Lung (tissue), 11 donors: ENCODE measurements at regions not wholly inside any gene's neighbourhood (a gene's known extent, or its start where the extent isn't known, plus 50 kb on each side); places are given as distances from the start of the nearest gene placed in this dataset.

Source experiments
- ATAC-seq: fragments of 200-7000 bp; cut with Tn5 transposase; one replicate; pipeline ENCODE4 v1.9.1; 2020; ENCODE audit warnings: moderate number of reproducible peaks; ENCODE audit not compliant: insufficient read depth, low FRiP score
- DNase-seq, 3 donors: peaks; one replicate each; pipeline ENCODE4 v3.0.0-alpha.2; 2013 to 2017
- H3K27ac ChIP-seq, 2 donors: one replicate each; pipeline ENCODE4 v1.5.1; 2013; ENCODE audit warnings: mild to moderate bottlenecking in 2 of 2, moderate library complexity in 2 of 2, control low read depth in 1 of 2, inconsistent platforms in 1 of 2, low read depth in 1 of 2, low read length in 1 of 2
- H3K27me3 ChIP-seq, 3 donors: one replicate each; pipeline ENCODE4 v1.5.1; 2013; ENCODE audit warnings: low read length in 2 of 3; ENCODE audit not compliant: control insufficient read depth in 3 of 3, insufficient read depth in 3 of 3
- H3K36me3 ChIP-seq, 4 donors: one replicate each; pipeline ENCODE4 v1.5.1; 2013; ENCODE audit warnings: low read length in 4 of 4, mild to moderate bottlenecking in 1 of 4, moderate library complexity in 1 of 4; ENCODE audit not compliant: control insufficient read depth in 4 of 4, insufficient read depth in 4 of 4
- H3K4me1 ChIP-seq, 5 donors: one replicate each; pipeline ENCODE4 v1.5.1; 2013; ENCODE audit warnings: low read length in 5 of 5, mild to moderate bottlenecking in 2 of 5, moderate library complexity in 1 of 5; ENCODE audit not compliant: control insufficient read depth in 5 of 5, insufficient read depth in 5 of 5
- H3K4me3 ChIP-seq: one replicate; pipeline ENCODE4 v1.5.1; 2013; ENCODE audit warnings: mild to moderate bottlenecking, control low read depth, moderate library complexity
- H3K9ac ChIP-seq, 2 donors: one replicate each; pipeline ENCODE4 v1.5.1; 2013; ENCODE audit warnings: low read length in 2 of 2, control low read depth in 1 of 2; ENCODE audit not compliant: insufficient read depth in 1 of 2
- H3K9me3 ChIP-seq, 4 donors: one replicate each; pipeline ENCODE4 v1.5.1; 2013; ENCODE audit warnings: low read length in 3 of 4, mild to moderate bottlenecking in 1 of 4, moderate library complexity in 1 of 4; ENCODE audit not compliant: control insufficient read depth in 4 of 4, insufficient read depth in 3 of 4
- WGBS, 2 donors: extraction: QIAGEN DNeasy Blood & Tissue Kit; methylation state at CpG; one replicate each; pipeline ENCODE4 v1.1.7; 2013; 5-methylcytosine and 5-hydroxymethylcytosine counted together
- TF ChIP-seq, protein P1 (sequence below): IDR thresholded peaks from 2 replicates; pipeline ENCODE4 v1.5.1; 2012; ENCODE audit warnings: mild to moderate bottlenecking; ENCODE audit errors: control extremely low read depth, extremely low read depth
- donor health status: control.
- donor health status: control.
- donor health status: Bipolar disorder and iron deficiency.
- donor health status: healthy.
- donor health status: DM: yes; HTN: yes; CAD: no.

DNA sequence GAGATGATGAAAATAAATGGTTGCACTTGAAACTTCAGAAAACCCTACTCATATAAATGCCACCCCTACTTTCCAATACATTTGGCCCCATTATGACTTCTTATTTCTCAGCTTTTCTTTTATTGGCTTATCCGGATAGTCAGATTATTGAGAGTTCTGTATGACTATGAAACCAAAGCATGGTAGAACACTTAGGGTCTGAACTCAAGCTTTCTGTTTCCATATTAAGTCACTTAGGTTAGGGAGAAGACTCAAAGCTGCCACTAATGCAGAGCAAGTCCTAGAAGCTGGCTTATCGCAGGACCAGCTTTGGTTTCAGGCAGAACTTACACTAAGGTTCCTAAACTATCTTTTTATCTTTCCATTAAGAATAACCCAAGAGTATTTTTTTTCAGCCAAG is 229.9 kb upstream of the CPEB2 start:
- Histone ChIP-seq H3K36me3 (no peaks in the 10 kb centered on the region), H3K4me3 (no peak overlapping the region), H3K4me1 (peaks cover 0 to 17% (median 0%) of the 10 kb centered on the region in 5 donors), H3K27ac (no peak overlapping the region), H3K9ac (no peak overlapping the region), H3K27me3 (no peaks in the 10 kb centered on the region), H3K9me3 (no peaks in the 10 kb centered on the region)
- TF ChIP-seq, protein P1, sequence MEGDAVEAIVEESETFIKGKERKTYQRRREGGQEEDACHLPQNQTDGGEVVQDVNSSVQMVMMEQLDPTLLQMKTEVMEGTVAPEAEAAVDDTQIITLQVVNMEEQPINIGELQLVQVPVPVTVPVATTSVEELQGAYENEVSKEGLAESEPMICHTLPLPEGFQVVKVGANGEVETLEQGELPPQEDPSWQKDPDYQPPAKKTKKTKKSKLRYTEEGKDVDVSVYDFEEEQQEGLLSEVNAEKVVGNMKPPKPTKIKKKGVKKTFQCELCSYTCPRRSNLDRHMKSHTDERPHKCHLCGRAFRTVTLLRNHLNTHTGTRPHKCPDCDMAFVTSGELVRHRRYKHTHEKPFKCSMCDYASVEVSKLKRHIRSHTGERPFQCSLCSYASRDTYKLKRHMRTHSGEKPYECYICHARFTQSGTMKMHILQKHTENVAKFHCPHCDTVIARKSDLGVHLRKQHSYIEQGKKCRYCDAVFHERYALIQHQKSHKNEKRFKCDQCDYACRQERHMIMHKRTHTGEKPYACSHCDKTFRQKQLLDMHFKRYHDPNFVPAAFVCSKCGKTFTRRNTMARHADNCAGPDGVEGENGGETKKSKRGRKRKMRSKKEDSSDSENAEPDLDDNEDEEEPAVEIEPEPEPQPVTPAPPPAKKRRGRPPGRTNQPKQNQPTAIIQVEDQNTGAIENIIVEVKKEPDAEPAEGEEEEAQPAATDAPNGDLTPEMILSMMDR: no peak
- ATAC-seq: no peak
- no peak for DNase-seq
- 95 to 96% methylated on average over 2 of the region's 2 CpGs for WGBS, 2 donors

- Histone ChIP-seq H3K9me3 (peaks cover 0 to 3% (median under 1%) of the 10 kb centered on the region in 4 donors), H3K27me3 (no peaks in the 10 kb centered on the region), H3K4me1 (no peaks in the 10 kb centered on the region), H3K9ac (no peak overlapping the region), H3K27ac (no peak overlapping the region), H3K36me3 (no peaks in the 10 kb centered on the region), H3K4me3 (no peak overlapping the region)
- TF ChIP-seq, protein P1: no peak
- ATAC-seq (no peak), DNase-seq (no peak)
- WGBS, 2 donors: 70 to 88% methylated on average over 5 of the region's 5 CpGs
Observed at GRCh38 chr4:14783011-14783877, 219.0 kb upstream of the CPEB2 start.

GRCh38 chr4:14787221-14787620 is 215.1 kb upstream of the CPEB2 start:
- no peak overlapping the region for H3K9ac ChIP-seq
- no peak overlapping the region for H3K27ac ChIP-seq
- TF ChIP-seq, protein P1: no peak
- WGBS, 2 donors: 69 to 71% methylated on average over 4 of the region's 4 CpGs
- no peaks in the 10 kb centered on the region for H3K4me1 ChIP-seq
- no peak for ATAC-seq
- peaks cover 0 to 4% (median 1%) of the 10 kb centered on the region in 4 donors for H3K9me3 ChIP-seq
- no peak overlapping the region for H3K4me3 ChIP-seq
- H3K27me3 ChIP-seq: no peaks in the 10 kb centered on the region
- no peaks in the 10 kb centered on the region for H3K36me3 ChIP-seq
- DNase-seq: no peak
